ENCODE measurements at regions not wholly inside any gene's neighbourhood (a gene's known extent, or its start where the extent isn't known, plus 50 kb on each side); places are given as distances from the start of the nearest gene placed in this dataset.

- TF ChIP-seq, protein P1, sequence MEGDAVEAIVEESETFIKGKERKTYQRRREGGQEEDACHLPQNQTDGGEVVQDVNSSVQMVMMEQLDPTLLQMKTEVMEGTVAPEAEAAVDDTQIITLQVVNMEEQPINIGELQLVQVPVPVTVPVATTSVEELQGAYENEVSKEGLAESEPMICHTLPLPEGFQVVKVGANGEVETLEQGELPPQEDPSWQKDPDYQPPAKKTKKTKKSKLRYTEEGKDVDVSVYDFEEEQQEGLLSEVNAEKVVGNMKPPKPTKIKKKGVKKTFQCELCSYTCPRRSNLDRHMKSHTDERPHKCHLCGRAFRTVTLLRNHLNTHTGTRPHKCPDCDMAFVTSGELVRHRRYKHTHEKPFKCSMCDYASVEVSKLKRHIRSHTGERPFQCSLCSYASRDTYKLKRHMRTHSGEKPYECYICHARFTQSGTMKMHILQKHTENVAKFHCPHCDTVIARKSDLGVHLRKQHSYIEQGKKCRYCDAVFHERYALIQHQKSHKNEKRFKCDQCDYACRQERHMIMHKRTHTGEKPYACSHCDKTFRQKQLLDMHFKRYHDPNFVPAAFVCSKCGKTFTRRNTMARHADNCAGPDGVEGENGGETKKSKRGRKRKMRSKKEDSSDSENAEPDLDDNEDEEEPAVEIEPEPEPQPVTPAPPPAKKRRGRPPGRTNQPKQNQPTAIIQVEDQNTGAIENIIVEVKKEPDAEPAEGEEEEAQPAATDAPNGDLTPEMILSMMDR (IDR thresholded peaks at IDR 0.05 in 2 of 3, conservative IDR thresholded peaks at IDR 0.05 in 1 of 3; ENCODE audit: borderline replicate concordance in 1 of 3, insufficient read depth in 1 of 3, low read depth in 2 of 3, low read length in 2 of 3): peak in 2 of 3 experiments; percentile 49 to 68; a peak in 3 of 6 replicates
- TF ChIP-seq POLR2AphosphoS5 (IDR thresholded peaks at IDR 0.05; ENCODE audit: low read depth, low read length): peak; percentile 67
- TF ChIP-seq EZH2 (IDR thresholded peaks at IDR 0.05): no peak
- TF ChIP-seq SRF (IDR thresholded peaks at IDR 0.05; ENCODE audit: low read depth): peak; percentile 86
Observed at GRCh38 chr10:113326160-113327111, 226.4 kb upstream of the HABP2 start.
